GM23248 (cell line): ENCODE measurements at regions not wholly inside any gene's neighbourhood (a gene's known extent, or its start where the extent isn't known, plus 50 kb on each side); places are given as distances from the start of the nearest gene placed in this dataset.

Source experiments
- EZH2 ChIP-seq: fragments of 200-600 bp; sonication (generic); IDR thresholded peaks from 2 replicates; pipeline ENCODE4 v1.6.1; 2018; ENCODE audit warnings: antibody characterized with exemption, mild to moderate bottlenecking; ENCODE audit not compliant: insufficient read depth, poor library complexity, severe bottlenecking
- EZH2phosphoT487 ChIP-seq: fragments of 200-600 bp; sonication (generic); IDR thresholded peaks from 2 replicates; pipeline ENCODE4 v1.6.1; 2018; ENCODE audit warnings: antibody characterized with exemption, moderate library complexity, mild to moderate bottlenecking, low read depth; ENCODE audit not compliant: insufficient read depth

DNA sequence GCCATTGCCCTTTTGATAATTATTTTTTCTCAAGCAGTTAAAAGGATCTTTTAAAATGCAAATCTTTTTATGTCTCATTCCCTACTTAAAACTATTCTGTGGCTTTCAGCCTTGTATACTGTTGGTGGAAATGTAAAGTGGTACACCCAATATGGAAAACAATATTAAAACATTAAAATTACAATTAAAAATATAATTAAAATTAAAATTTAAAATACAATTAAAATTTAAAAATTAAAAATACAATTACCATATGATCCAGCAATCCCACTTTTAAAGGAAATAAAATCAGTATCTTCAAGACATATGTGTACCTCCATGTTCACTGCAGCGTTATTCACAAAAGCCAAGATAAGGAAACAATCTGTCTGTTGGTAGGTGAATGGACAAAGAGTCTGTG is 340.8 kb upstream of the TOM1L1 start:
- TF ChIP-seq EZH2: no peak
- TF ChIP-seq EZH2phosphoT487: no peak
